GM12874 (cell line): ENCODE measurements at regions not wholly inside any gene's neighbourhood (a gene's known extent, or its start where the extent isn't known, plus 50 kb on each side); places are given as distances from the start of the nearest gene placed in this dataset.

Experiments
- CTCF ChIP-seq: IDR thresholded peaks from 2 replicates; pipeline ENCODE4 v1.5.1; 2011; ENCODE audit warnings: low read depth, mild to moderate bottlenecking, control low read depth, low read length, moderate library complexity; ENCODE audit not compliant: insufficient read depth

GRCh38 chr2:14866736-14867352, 234.3 kb downstream of the LRATD1 start:
- TF ChIP-seq CTCF, result no peak

- no peak for TF ChIP-seq CTCF
Observed at GRCh38 chr2:14867853-14868252, 235.3 kb downstream of the LRATD1 start.

GRCh38 chr2:14872779-14873325, 240.3 kb downstream of the LRATD1 start:
- no peak for TF ChIP-seq CTCF

GRCh38 chr2:14881651-14882327, 249.3 kb downstream of the LRATD1 start:
- TF ChIP-seq CTCF, result no peak

GRCh38 chr2:14884651-14885050, 252.1 kb downstream of the LRATD1 start:
- no peak for TF ChIP-seq CTCF

GRCh38 chr2:14891546-14891945, 259.0 kb downstream of the LRATD1 start:
- TF ChIP-seq CTCF, result no peak

- TF ChIP-seq CTCF, result no peak
Observed at GRCh38 chr2:14896330-14897030, 264.0 kb downstream of the LRATD1 start.
